ENCODE measurements at regions not wholly inside any gene's neighbourhood (a gene's known extent, or its start where the extent isn't known, plus 50 kb on each side); places are given as distances from the start of the nearest gene placed in this dataset.

DNA sequence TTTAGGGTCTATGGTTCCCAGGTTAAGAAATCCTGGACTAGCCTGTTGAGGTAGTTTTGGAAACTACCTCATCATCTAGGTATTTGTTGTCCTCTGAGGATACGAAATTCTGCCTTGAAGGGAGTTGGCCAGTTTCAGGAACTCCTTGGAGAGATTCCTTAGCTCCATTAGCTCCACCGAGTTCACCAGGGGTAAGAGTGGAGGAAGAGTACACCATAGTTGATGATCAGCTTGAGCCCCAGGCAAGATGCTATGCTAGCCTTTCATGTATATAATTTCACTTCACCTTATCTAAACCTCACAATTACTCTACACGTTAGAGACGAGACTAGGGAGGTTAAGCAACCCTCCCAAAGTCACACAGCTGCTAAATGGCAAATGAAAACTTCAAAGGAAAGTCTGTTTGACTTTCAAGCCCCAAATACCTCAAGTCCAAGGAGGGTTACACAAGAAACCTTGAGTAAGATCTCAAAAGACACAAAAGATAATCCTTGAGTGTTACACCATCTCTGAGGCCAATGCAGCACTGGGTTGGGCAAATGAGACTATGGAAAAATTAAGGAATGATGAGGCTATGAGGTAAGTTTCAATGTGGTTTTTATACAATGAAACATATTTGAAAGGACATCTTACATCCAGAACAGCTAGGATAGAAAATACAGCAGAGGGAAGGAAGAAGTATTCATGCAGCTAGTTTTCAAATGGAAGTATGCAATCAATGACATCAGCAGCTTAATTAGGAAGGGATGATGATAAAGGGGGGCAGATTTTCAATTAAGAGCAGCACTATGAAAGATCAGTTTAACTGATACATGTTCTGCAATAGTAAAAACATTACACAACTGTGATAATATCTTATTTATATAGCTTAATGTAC, 97.2 kb upstream of the KRAS start:
- no peak for TF ChIP-seq POLR2A (IDR thresholded peaks at IDR 0.05)
- TF ChIP-seq, protein P1, sequence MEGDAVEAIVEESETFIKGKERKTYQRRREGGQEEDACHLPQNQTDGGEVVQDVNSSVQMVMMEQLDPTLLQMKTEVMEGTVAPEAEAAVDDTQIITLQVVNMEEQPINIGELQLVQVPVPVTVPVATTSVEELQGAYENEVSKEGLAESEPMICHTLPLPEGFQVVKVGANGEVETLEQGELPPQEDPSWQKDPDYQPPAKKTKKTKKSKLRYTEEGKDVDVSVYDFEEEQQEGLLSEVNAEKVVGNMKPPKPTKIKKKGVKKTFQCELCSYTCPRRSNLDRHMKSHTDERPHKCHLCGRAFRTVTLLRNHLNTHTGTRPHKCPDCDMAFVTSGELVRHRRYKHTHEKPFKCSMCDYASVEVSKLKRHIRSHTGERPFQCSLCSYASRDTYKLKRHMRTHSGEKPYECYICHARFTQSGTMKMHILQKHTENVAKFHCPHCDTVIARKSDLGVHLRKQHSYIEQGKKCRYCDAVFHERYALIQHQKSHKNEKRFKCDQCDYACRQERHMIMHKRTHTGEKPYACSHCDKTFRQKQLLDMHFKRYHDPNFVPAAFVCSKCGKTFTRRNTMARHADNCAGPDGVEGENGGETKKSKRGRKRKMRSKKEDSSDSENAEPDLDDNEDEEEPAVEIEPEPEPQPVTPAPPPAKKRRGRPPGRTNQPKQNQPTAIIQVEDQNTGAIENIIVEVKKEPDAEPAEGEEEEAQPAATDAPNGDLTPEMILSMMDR (IDR thresholded peaks at IDR 0.05), result no peak
